T-cell (primary cell): ENCODE measurements at regions not wholly inside any gene's neighbourhood (a gene's known extent, or its start where the extent isn't known, plus 50 kb on each side); places are given as distances from the start of the nearest gene placed in this dataset.

Source experiments
- ATAC-seq, 4 experiments: fragments of 200-7000 bp in 3 of 4; fragments of 150-1000 bp in 1 of 4; cut with Tn5 transposase; replicated peaks in 1 of 4; 1 replicate in 3 of 4; 2 replicates in 1 of 4; pipeline ENCODE4 v1.10.0; 2021; ENCODE audit warnings: moderate library complexity in 3 of 4, mild to moderate bottlenecking in 2 of 4, moderate number of reproducible peaks in 1 of 4
- CTCF ChIA-PET, 2 donors: fragments of 300-600 bp; sonication (Branson Sonifier 250); formaldehyde crosslinking; loops; one replicate each; lab custom pipeline; 2022; ENCODE audit warnings: antibody characterized with exemption in 2 of 2; lab: Charles Lee
- POLR2A ChIA-PET, 2 donors: fragments of 300-600 bp; sonication (Branson Sonifier 250); formaldehyde crosslinking; loops; one replicate each; lab custom pipeline; 2022; ENCODE audit warnings: antibody characterized with exemption in 2 of 2; lab: Charles Lee
- DNase-seq, 35 experiments: peaks; one replicate each; pipeline versions ENCODE4 v3.0.0 to v3.0.0-alpha.2; 2013 to 2023
- H3K27ac ChIP-seq: one replicate; pipeline ENCODE4 v1.5.1; 2013; ENCODE audit warnings: low read length
- H3K27me3 ChIP-seq, 2 experiments: replicated peaks in 1 of 2; 1 replicate in 1 of 2; 2 replicates in 1 of 2; pipeline versions ENCODE4 v1.6.1 to v1.7.0; 2013; ENCODE audit warnings: low read length in 1 of 2, mixed read lengths in 1 of 2; ENCODE audit not compliant: control insufficient read depth in 2 of 2, insufficient read depth in 2 of 2; ENCODE audit errors: extremely low read depth in 1 of 2
- H3K36me3 ChIP-seq, 2 donors: 1 replicate in 1 of 2; 2 replicates in 1 of 2; pipeline versions ENCODE4 v1.6.1 to v1.7.0; 2013; ENCODE audit warnings: low read length in 1 of 2; ENCODE audit not compliant: control insufficient read depth in 2 of 2, insufficient read depth in 1 of 2; ENCODE audit errors: extremely low read depth in 1 of 2
- H3K4me1 ChIP-seq, 2 experiments: 1 replicate in 1 of 2; 2 replicates in 1 of 2; pipeline versions ENCODE4 v1.6.1 to v1.7.0; 2013; ENCODE audit warnings: low read length in 2 of 2, mixed read lengths in 1 of 2; ENCODE audit not compliant: insufficient read depth in 2 of 2, control insufficient read depth in 1 of 2; ENCODE audit errors: extremely low read depth in 1 of 2
- H3K4me3 ChIP-seq, 2 donors: 1 replicate in 1 of 2; 2 replicates in 1 of 2; pipeline versions ENCODE4 v1.5.1 to v1.7.0; 2013; ENCODE audit warnings: mild to moderate bottlenecking in 2 of 2, low read length in 1 of 2, moderate library complexity in 1 of 2; ENCODE audit not compliant: control insufficient read depth in 1 of 2; ENCODE audit errors: extremely low read depth in 1 of 2
- H3K9me3 ChIP-seq: 2 replicates; pipeline ENCODE4 v1.7.0; 2013
- H3K27ac Mint-ChIP-seq, 2 donors: one replicate each; pipeline ENCODE4 v1.8.0; 2020 to 2021; ENCODE audit warnings: mild to moderate bottlenecking in 2 of 2, mixed read lengths in 2 of 2
- H3K27me3 Mint-ChIP-seq, 2 donors: one replicate each; pipeline ENCODE4 v1.8.0; 2021 to 2022; ENCODE audit warnings: mixed read lengths in 2 of 2
- H3K36me3 Mint-ChIP-seq: one replicate; pipeline ENCODE4 v1.8.0; 2021; ENCODE audit warnings: mixed read lengths
- H3K4me1 Mint-ChIP-seq, 3 donors: one replicate each; pipeline ENCODE4 v1.8.0; 2020 to 2022; ENCODE audit warnings: mixed read lengths in 3 of 3, mild to moderate bottlenecking in 1 of 3
- H3K4me3 Mint-ChIP-seq, 3 donors: one replicate each; pipeline ENCODE4 v1.8.0; 2020 to 2022; ENCODE audit warnings: mild to moderate bottlenecking in 3 of 3, mixed read lengths in 3 of 3, moderate library complexity in 3 of 3
- H3K9me3 Mint-ChIP-seq, 3 donors: one replicate each; pipeline ENCODE4 v1.8.0; 2020 to 2022; ENCODE audit warnings: mixed read lengths in 3 of 3
- WGBS: methylation state at CpG from one replicate; pipeline ENCODE4 v1.1.5; 2013; ENCODE audit warnings: missing lambda C conversion rate; ENCODE audit not compliant: insufficient coverage; 5-methylcytosine and 5-hydroxymethylcytosine counted together

- no peaks in the 10 kb centered on the region for H3K36me3 ChIP-seq
- Mint-ChIP-seq H3K9me3 (peaks cover 3 to 9% (median 6%) of the 10 kb centered on the region in 3 donors), H3K27ac (no peak overlapping the region), H3K4me3 (no peak overlapping the region), H3K36me3 (no peaks in the 10 kb centered on the region), H3K4me1 (no peaks in the 10 kb centered on the region), H3K27me3 (no peaks in the 10 kb centered on the region)
- H3K27ac ChIP-seq = no peak overlapping the region
- DNase-seq (no peak), ATAC-seq (no peak)
- ChIA-PET POLR2A (no interaction called here), CTCF (no interaction called here)
- H3K4me3 ChIP-seq = no peak overlapping the region
- WGBS = no CpG with 5 or more reads among the region's 3 CpGs
- no peaks in the 10 kb centered on the region for H3K4me1 ChIP-seq
- no peaks in the 10 kb centered on the region for H3K27me3 ChIP-seq
- H3K9me3 ChIP-seq = no peaks in the 10 kb centered on the region
Observed at GRCh38 chr3:168371846-168372245, 276.1 kb upstream of the GOLIM4 start.

DNA sequence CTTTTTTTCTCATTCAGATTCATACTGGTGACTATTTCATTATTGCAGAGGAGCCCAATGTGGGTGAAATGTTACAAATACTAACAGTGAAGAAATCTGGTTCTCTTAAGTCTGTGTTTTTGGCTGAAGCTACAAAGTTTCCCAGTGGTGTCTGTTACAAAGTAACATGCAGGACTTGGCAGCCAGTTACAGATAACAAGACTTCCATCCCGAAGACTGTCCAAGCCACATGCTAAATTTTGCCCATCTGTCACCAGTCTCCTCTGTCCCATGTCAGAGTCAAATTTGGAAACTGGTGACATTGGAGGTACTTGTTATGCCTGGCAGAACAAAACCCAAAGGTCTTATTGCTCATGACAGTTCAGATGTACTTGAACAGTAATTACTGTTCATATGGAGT lies 269.2 kb upstream of the GOLIM4 start:
- WGBS = no CpG with 5 or more reads among the region's 1 CpG
- Mint-ChIP-seq H3K27me3 (no peaks in the 10 kb centered on the region), H3K27ac (no peak overlapping the region), H3K36me3 (no peaks in the 10 kb centered on the region), H3K9me3 (peaks cover 5 to 9% (median 7%) of the 10 kb centered on the region in 3 donors), H3K4me3 (no peak overlapping the region), H3K4me1 (no peaks in the 10 kb centered on the region)
- CTCF ChIA-PET = no interaction called here
- no peak for ATAC-seq
- H3K27ac ChIP-seq = no peak overlapping the region
- no peak for DNase-seq
- no peaks in the 10 kb centered on the region for H3K9me3 ChIP-seq
- no peaks in the 10 kb centered on the region for H3K27me3 ChIP-seq
- no peak overlapping the region for H3K4me3 ChIP-seq
- POLR2A ChIA-PET = no interaction called here
- H3K4me1 ChIP-seq = no peaks in the 10 kb centered on the region
- H3K36me3 ChIP-seq = no peaks in the 10 kb centered on the region

DNA sequence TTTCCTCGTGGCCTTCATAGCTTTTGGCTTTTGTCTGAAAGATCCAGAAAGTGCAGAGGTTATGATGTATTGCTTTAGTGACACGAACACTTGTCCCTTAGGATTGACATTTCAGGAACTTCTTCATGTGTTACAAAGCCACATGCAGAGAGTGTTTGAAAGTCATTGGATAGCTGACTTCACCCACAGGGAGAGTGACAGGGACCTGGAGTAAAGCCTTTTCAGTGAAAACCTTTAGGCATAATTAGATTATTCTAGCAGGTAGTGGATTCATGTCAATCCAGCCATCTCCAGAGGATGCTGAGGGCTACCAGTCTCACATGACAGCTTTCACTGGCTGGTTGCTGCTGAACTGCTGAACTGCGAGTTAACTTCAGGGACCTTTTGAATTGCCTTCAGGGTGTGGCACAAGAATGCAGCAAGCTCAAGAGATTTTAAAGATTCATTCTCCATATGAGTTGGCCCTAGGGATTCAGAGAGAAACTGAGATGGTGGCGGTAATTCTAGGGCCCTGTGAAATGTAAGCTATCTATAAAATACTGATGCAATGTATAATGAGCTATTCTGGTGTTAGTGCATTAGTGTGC lies 267.0 kb upstream of the GOLIM4 start:
- no peaks in the 10 kb centered on the region for H3K27me3 ChIP-seq
- Mint-ChIP-seq H3K27ac (no peak overlapping the region), H3K36me3 (no peaks in the 10 kb centered on the region), H3K27me3 (no peaks in the 10 kb centered on the region), H3K4me3 (no peak overlapping the region), H3K9me3 (peaks cover 2 to 9% (median 3%) of the 10 kb centered on the region in 3 donors), H3K4me1 (no peaks in the 10 kb centered on the region)
- H3K4me3 ChIP-seq = no peak overlapping the region
- no peak for ATAC-seq
- no peaks in the 10 kb centered on the region for H3K36me3 ChIP-seq
- no peak for DNase-seq
- H3K27ac ChIP-seq = no peak overlapping the region
- WGBS = 48% methylated on average over 3 of the region's 4 CpGs
- ChIA-PET POLR2A (no interaction called here), CTCF (no interaction called here)
- no peaks in the 10 kb centered on the region for H3K4me1 ChIP-seq
- no peaks in the 10 kb centered on the region for H3K9me3 ChIP-seq

- ChIA-PET CTCF (no interaction called here), POLR2A (no interaction called here)
- Histone ChIP-seq H3K4me1 (no peaks in the 10 kb centered on the region), H3K4me3 (no peak overlapping the region), H3K27me3 (no peaks in the 10 kb centered on the region), H3K36me3 (no peaks in the 10 kb centered on the region), H3K9me3 (no peaks in the 10 kb centered on the region), H3K27ac (no peak overlapping the region)
- ATAC-seq (no peak), DNase-seq (no peak)
- Mint-ChIP-seq H3K27me3 (no peaks in the 10 kb centered on the region), H3K4me3 (no peak overlapping the region), H3K36me3 (no peaks in the 10 kb centered on the region), H3K27ac (no peak overlapping the region), H3K9me3 (peaks cover 2 to 9% (median 3%) of the 10 kb centered on the region in 3 donors), H3K4me1 (no peaks in the 10 kb centered on the region)
Observed at GRCh38 chr3:168362156-168362555, 266.4 kb upstream of the GOLIM4 start.

DNA sequence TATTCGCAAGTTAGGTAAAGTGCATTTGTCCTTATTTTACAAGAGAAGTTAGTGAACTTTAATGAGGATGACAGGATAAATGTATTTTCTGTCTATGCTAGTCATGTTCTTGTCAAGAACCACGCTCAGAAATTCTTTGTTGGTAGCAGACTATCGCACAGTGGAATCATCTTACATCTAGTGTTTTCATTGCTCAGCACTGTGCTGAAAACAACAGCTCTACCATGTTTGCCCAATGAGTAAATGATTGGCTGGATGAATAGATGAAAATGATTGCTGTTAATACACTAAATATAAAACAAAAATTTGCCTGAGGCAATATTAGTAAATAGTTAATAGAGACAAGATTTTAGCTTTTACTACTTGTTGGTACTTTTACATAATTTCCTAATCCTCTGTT lies 265.3 kb upstream of the GOLIM4 start:
- Mint-ChIP-seq H3K36me3 (no peaks in the 10 kb centered on the region), H3K4me3 (no peak overlapping the region), H3K4me1 (no peaks in the 10 kb centered on the region), H3K27ac (no peak overlapping the region), H3K9me3 (peaks cover 0 to 6% (median 2%) of the 10 kb centered on the region in 3 donors), H3K27me3 (no peaks in the 10 kb centered on the region)
- no CpG with 5 or more reads among the region's 3 CpGs for WGBS
- H3K4me1 ChIP-seq = no peaks in the 10 kb centered on the region
- ChIA-PET CTCF (no interaction called here), POLR2A (no interaction called here)
- H3K9me3 ChIP-seq = no peaks in the 10 kb centered on the region
- no peak for DNase-seq
- H3K4me3 ChIP-seq = no peak overlapping the region
- ATAC-seq = no peak
- H3K27ac ChIP-seq = no peak overlapping the region
- H3K27me3 ChIP-seq = no peaks in the 10 kb centered on the region
- H3K36me3 ChIP-seq = no peaks in the 10 kb centered on the region

DNA sequence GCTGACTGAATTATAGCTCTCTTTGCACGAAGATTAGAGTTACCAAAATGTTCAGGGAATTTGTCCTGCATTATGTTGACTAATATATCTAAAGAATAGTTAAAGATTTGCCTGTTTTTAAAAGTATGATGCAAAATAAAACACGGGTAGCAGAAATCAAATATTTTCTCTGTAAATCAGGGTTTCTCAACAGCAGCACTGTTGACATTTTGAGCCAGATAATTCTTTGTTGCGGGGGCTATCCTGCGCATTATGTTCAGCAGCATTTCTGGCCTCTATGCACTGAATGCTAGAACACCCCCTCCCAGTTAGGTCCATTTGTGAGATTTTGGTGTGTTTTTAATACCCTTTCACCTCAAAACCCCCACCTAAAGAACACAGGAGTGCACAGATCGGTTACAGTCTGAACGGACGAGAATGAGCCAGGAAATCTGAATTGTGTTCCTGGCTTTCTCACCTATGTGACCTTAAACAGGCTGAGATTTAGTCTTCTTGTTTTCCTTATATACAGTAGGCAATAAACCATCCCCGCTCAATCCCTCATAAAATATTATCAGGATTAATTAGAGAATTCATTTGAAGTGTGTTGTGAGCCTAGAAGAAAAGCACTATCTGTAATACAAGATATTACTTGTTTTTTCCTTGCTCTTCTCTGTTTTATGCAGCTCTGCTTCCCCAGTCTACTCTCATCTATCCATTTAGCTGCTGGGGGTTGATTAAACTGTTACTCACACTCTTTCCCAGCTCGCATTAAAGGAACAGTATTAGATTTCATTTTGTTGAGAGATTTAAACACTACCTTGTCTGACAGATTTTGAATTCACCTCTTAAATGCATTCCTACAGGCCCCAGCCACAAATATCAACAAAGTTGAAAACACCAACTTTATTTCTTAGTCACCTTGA lies 247.5 kb upstream of the GOLIM4 start:
- no peaks in the 10 kb centered on the region for H3K27me3 Mint-ChIP-seq
- H3K4me3 ChIP-seq = no peak overlapping the region
- ChIA-PET CTCF (no interaction called here), POLR2A (no interaction called here)
- no peak for DNase-seq
- no peak overlapping the region for H3K27ac Mint-ChIP-seq
- ATAC-seq = no peak
- no peaks in the 10 kb centered on the region for H3K36me3 ChIP-seq
- no CpG with 5 or more reads among the region's 9 CpGs for WGBS
- no peaks in the 10 kb centered on the region for H3K9me3 ChIP-seq
- H3K4me1 Mint-ChIP-seq = no peaks in the 10 kb centered on the region
- no peak overlapping the region for H3K27ac ChIP-seq
- H3K27me3 ChIP-seq = no peaks in the 10 kb centered on the region
- H3K36me3 Mint-ChIP-seq = no peaks in the 10 kb centered on the region
- no peak overlapping the region for H3K4me3 Mint-ChIP-seq
- no peaks in the 10 kb centered on the region for H3K9me3 Mint-ChIP-seq
- H3K4me1 ChIP-seq = no peaks in the 10 kb centered on the region
